Activated T-cell treated with anti-CD3 and anti-CD28 coated beads for 48 hours (primary cell): ENCODE measurements at regions not wholly inside any gene's neighbourhood (a gene's known extent, or its start where the extent isn't known, plus 50 kb on each side); places are given as distances from the start of the nearest gene placed in this dataset.
"Not testable (repeated sequence)": the region's sequence is repeated elsewhere in the genome, so short reads cannot be mapped to it uniquely, and the experiment has no call there.

Source experiments
- DNase-seq: peaks from one replicate; pipeline ENCODE4 v3.0.0-alpha.2; 2020; ENCODE audit warnings: low read depth

DNA sequence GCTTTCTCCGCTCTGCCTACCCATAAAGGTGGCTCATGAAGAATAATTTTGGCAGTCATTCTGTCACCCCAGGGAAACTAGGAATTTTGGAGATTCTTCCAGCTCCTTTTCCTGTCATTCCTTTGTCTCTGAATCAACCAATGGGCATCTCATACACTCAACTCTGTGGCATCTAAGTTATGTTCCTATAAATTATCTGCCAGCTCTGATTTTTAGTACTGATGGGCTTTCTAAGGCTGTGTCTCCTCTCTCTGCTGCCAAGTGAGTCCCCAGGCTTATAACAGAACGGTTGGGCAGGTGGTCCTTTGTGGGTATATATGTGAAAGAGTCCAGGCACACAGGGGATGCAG, 226.8 kb downstream of the NMUR2 start:
- DNase-seq, result no peak

DNA sequence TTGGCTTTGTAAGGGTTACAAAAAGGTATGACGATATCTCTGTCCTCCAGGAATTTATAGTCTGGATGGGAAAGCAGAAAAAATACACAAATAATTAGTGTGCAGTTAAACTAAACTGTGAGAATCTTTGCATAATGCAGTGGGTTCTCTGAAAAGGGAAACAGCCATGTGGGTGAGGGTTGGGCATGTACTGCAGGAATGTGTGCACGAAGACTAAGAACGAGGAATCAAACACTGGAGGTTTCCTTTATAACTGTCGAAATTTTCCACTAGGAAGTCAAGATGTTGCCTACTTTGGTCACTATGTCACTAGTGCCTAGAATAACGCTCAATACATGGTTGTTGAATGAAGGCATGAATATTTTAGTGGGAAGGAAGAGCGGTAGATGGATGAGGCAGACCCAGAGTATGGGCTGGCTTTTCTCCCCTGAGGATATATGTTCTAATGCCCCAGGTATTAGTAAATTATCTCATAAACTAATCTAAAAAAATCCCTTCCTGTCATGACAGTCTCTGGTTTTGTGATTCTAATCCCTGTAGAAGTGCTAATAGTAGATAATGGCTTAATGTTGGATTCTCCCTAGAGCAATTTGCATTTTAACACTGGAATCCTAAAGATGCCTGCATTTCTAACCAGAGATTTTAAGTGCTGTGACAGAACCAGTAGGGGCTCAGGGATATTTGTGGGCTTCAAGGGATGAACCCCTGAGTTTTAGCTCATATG, 227.3 kb downstream of the NMUR2 start:
- DNase-seq, result no peak

DNA sequence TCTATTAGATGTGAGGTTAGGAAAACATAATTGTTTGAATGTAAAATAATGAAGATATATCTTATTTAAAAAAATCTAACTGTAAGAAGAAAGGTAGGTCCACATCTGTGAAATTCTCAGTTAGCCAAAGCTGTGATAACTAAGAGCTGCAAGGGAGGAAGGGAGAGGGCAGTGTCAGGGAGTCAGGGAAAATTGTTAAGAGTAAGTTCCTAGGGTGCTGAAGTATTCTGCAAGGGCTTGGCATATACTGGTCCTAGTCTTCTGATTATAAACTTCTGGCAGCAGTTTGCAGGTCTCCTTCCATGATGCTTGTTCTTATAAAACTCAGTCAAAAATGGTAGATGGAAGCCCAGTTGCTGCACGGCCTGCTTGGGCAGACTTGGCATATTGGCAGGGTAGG, 233.2 kb downstream of the NMUR2 start:
- no peak for DNase-seq

DNA sequence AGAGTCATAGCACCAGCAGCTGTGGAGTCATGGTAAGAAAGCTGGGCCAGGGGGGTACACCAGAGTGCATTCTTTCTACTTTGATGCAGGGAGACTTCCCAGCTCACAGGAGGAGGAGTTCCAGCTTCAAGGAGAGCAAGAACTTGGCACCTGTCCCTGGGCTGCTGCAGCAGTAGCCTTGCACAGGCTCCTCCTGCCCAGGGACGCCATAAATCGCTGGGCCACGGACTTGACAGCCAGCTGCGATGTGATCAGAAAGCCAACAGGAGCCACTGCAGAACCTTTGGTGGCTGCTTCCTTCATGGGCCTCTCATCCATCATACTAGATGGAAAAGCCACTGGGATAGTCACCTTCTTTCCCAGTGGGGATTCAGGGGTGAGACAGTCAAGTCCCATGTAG, 234.7 kb downstream of the NMUR2 start:
- DNase-seq, result no peak

DNA sequence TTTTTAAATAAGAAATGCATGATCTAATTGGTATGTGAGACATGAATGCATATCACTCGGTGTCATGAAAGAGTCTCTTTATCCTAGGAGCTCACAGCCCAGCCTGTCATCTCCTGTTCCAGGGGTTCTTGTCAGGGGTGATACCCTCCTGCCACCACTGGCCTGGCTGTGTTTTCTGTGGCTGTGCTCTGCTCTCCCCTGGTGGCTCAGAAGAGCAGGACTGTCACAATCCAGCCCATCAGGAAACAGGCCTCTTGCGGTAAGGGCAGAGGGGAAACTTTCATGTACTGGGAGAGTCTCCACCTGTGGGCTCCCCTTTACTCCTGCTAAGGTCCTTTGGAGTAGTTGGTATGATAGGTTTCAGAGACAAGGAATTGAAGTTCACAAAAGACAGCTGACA, 240.2 kb upstream of the GLRA1 start:
- DNase-seq, result no peak

DNA sequence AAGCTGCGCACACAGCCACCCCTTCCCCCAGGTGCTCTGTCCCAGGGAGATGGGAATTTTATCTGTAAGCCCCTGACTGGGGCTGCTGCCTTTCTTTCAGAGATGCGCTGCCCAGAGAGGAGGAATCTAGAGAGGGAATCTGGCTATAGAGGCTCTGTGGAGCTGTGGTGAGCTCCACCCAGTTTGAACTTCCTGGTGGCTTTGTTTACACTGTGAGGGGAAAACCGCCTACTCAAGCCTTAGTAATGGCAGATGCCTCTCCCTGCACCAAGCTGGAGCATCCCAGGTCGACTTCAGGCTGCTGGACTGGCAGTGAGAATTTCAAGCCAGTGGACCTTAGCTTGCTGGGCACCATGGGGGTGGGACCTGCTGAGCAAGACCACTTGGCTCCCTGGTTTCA, 235.2 kb upstream of the GLRA1 start:
- not testable (repeated sequence) for DNase-seq

DNA sequence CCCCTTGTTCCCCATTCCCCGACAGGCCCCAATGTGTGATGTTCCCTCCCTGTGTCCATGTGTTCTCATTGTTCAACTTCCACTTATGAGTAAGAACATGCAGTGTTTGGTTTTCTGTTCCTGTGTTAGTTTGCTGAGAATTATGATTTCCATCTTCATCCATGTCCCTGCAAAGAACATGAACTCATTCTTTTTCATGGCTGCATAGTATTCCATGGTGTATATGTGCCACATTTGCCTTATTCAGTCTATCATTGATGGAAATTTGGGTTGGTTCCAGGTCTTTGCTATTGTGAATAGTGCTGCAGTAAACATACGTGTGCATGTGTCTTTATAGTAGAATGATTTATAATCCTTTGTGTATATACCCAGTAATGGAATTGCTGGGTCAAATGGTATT, 229.8 kb upstream of the GLRA1 start:
- not testable (repeated sequence) for DNase-seq

DNA sequence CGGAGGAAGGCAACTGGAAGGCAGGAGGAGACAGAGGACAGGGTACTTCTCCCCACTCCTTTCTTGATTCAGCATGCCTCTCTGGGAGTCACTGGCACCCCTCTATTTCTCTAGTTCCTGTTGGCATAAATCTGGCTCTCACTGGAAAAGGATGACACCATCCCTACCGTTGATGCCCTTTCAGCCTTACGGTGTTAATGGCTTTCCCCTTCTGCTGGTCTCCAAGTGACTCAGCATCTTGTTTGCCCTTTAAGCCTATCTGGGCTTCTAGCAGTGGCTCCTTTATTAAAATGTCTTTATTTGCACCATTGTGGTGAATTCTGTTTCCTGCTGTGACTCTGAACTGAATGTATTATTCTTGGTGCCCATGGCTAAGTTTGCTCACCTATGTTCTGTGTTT, 227.3 kb upstream of the GLRA1 start:
- no peak for DNase-seq

DNA sequence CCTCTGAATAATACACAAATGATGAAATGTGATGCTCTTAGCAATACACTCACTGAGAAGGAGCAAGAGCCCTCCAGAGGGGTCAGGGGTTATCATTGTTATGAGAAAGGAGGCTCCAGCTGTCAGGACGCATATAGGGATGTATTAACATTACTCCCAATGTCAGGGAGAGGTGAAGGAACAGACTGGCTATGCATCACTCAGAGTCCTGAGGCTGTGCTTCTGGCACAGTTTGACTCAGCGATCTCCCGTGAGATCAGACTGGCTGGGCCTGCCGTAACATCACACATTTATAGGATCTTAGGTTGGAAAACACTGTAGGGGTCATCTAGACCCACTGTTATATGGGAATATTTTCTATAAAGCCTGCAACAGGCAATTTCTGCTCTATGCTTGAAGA, 226.5 kb upstream of the GLRA1 start:
- no peak for DNase-seq

DNA sequence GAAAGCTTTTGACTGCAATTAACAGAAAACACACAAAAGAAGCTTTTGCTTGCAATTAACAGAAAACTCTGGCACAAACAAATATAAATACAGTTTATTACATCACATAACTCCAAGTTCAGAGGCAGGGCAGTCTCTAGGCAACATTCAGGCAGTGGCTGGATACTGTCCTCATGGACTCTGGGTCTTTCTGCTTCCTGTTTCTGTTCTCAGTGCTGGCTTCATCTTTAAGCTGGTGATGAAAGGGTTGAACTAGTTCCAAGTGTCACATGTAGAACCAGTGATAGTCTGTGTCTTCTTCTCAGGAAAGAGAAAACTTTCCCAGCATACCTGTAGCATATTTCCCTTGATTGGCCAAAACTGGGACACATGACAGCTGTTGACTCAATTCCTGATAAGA, 222.6 kb upstream of the GLRA1 start:
- no peak for DNase-seq

DNA sequence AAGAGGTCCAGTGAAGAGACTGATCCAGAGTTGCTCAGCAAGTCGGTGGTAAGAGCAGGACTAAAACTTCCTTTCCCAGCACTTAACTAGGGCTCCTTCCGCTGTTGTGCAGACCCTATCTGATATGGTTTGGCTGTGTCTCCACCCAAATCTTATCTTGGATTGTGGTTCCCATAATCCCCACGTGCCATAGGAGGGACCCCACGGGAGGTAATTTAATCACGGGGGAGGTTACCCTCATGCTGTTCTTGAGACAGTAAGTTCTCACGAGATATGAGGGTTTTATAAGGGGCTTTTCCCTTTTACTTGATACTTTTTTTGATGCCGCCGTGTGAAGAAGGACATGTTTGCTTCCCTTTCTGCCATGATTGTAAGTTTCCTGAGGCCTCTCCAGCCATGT, 221.9 kb upstream of the GLRA1 start:
- no peak for DNase-seq

DNA sequence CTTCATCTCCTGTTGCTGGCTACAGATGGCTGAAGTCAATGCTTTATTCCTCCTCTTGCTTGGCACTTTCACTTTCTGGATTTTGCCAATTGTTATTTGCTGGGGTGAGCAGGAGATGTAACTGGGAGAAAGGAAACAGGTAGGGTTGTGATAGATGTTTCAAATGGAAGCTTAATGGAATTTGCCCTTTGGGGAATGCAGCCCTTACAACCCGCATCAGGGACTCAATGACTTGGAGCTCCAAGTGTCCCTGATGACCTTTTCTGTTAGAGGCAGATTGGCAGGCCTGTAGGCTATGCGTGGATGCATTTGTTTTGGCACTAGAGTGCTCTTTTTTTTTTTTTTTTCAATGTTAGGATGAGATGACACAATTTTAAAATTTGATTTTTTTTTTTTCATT, 219.9 kb upstream of the GLRA1 start:
- DNase-seq, result no peak

DNA sequence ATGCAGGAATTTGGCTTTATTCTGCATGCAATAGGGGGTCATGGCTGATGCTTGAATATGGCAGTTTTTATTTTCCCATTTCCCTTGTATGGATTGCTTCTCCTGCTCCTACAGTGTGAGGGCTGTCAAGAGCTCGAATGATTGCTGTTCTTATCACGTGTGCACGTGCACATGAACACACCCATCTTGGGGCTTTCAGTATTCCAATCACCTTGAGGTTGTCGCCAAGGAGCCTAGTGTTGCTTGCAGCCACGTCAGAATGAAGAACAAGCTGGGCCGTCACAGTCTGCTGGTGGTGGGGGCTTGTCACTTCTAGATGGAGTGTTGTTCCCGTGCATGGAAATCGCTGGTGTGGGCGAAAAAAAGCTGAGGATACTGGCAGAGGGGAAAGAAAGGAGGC, 219.4 kb upstream of the GLRA1 start:
- DNase-seq, result no peak

DNA sequence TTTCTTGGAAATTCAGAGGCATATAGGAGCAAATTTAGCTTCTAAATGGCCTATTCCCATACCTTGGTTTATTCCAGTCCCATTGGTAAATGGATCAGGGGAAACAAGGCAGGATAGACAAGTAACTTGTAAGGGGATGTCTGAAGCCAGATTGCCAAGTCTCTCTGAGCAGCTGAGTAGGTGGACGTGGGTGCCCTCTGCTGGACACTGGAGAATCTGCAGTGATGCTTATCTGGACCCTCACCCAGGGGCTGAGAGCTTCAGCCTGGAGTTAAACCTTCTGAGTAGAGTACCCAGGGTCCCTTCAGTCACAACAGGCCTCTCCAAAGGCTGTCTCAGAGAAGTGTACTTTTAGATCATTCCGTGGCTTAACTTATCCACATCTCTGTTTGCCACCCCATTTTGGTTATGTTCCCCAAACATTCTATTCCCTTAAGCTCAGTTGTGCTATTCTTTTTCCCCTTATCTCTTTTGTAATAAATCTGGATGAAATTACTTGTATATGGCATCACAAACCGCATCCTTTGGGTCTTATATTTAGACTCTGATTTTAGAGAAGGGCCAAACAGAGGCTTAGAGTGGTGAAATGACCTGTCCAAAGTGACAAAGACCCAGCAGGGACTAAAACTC, 218.3 kb upstream of the GLRA1 start:
- peak; percentile 49 for DNase-seq

DNA sequence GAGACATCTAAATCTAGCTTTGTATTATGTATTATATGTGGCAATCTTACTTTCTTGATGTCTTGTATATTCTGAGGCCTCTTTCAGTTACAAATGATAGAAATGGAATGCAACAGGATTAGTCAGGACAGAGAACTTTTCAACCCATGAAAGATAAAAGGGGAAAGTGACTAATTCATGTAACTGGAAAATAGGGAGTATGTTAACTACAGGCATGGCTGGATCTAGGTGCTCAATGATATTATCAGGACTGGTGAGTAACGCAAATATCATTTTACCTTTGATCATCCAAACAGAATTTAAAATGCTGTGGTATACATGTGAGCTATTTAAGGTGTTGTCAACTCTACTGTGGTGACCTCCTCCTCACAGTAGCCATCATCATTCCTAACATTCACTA, 215.7 kb upstream of the GLRA1 start:
- no peak for DNase-seq

DNA sequence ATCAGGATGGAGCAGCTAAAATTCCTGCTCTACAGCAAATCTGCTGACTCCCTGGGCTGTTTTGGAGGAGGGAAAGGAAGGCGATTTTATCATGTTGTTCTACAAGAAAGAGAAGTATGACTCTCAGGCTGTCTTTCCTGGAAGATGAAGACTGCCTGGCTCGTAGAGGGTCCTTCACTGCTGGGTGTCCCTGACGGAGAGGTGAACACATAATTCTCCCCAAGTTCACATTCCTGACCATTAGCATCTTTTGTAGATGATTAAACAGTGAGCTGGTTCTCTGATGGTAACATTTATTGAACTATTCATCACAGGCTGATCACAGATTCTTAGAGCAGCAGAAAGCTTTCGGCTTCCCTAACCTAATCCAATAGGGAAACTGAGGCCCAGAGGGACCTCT, 212.4 kb upstream of the GLRA1 start:
- no peak for DNase-seq

DNA sequence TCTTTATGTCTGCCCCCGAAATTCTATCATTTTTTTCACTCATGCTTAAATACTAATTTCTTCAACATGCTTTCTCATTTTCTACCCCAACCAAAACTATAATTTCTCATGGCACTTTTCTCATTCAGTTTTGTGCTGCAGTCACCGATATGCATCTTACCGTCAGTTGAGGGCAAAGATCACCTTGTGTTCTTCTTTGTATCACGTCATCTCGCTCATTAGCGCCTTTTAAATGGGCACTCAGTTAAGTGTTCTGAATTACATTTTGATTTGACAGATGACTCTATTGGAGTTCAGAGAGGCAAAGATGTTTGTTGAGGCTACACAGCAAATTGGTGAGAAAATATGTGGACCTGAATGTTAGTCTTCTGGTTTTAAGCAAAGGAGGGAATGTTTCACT, 211.7 kb upstream of the GLRA1 start:
- DNase-seq, result no peak

DNA sequence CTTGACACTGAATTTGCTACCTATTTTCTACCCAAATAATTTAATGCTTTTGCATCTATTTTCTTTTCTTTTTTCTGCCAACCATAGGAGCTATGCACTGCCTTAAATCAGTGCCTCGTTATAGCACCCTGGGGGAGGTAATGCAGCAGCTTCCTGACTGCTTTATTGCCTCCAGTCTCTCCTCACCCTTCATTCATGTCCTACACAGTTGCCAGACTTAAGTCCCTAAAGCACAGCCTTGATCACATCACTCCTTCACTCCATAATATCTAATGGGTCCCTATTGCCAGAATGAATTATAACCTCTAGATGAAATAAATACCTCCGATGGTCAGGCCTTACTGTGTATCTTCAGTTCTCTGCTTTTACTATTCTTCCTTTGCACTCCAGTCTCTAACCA, 211.2 kb upstream of the GLRA1 start:
- DNase-seq, result no peak

DNA sequence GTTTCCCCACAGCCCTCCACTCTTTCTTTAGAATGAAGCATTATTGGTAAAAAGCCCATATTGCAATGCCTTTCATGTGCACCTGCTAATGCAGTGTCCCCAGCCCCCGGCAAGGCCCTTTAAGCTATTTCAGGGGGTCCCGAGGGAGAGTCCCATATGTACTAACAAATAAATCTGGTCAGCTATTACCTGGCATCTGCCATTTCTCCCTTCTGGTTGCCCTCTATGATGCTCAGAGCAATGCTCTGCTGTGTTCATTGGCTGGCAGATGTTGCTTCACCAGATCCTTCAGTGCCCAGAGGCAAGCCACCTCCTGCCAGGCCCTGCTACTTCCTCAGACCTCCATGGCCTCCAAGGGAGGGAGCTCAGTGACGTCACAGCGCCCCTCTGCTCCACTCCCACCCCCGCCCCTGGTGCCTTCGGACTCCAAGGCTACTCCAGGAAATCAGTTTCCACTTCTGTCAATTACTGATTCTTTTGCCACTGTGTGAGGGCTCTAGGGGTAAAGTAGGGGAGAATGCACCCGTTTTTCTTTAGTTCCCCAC, 201.1 kb upstream of the GLRA1 start:
- no peak for DNase-seq

DNA sequence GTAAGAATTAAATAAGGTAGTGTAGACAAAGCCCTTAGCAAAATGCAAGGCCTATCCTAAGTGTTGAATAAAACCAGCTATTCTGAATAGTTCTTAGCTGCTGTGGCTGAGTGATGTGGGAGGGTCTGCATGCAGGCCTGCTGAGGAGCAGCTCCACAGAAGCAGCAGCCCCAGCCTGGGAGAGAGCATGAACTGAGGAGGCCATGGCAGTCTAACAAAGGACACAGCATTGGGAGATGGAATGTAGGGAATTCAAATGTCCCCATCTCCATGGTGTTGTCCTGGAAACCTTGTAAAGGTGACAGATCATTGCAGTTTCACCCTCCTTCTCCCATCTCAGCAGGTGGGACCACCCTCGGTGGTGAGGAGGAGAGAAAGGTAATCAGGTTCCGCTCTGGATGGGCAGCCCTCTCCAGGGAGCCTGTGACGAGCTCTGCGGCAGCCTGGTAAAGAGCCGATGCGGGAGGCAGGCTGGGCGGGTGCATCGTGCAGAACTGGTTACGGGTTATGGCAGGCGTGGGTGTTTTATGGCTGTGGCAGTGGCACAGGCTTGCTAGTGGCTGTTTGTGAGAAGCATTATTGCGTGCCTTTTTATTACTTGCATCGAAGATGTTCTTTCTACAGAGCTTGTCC, 199.9 kb upstream of the GLRA1 start:
- no peak for DNase-seq

DNA sequence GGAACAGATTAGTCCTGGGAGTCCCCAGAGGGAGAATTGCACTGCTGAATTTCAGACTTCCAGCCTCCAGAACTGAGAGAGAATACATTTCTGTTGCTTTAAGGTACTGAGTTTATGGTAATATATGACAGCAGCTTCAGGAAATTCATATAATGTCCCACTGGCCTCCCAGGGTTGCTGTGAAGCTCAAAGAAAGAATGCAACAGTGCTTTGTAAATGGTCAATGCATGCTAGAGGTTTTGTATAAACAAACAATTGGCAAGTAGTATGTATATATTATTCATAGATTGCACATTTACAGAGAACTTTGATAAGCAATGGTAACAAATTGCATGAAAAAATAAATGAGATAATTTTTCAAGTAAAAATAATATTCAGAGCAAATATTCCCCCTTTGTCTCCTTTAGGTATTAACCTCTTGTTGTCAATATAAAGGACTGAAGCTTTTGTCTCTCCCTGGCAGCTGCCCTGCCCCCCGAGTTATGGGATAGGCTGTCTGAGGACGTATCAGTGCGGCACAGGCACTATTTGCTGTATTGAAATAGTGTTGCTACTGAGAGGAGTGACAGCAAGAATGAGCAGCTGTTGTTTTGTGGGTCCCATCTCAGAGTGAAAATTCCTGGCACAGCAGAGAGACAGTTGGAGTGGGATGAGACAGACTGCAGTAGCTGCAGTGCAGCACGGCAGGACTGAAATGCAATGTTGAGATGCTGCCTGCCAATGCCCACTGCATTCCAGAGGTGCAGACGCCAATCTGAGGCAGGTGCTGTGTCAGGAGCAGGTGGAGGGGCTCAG, 194.2 kb upstream of the GLRA1 start:
- DNase-seq, result no peak

DNA sequence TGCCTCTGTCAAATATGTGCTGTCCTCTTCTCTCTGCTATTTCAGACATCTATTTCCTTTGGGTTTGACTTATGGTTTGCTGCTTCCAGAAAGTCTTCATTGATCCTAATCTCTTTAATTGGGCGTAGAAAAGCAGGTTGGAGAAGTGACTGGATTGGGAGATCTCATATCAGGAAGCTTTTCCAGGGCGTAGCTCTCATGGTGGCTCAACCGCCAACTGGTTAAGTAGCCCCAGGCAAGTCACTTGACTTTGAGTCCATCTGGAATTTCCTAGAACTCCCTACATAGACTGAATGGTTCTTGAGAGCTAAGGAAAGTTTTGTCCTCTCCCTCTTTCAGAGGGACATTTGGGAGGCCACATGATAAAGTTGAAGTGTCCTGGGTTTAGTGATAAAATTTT, 192.3 kb upstream of the GLRA1 start:
- DNase-seq, result no peak

DNA sequence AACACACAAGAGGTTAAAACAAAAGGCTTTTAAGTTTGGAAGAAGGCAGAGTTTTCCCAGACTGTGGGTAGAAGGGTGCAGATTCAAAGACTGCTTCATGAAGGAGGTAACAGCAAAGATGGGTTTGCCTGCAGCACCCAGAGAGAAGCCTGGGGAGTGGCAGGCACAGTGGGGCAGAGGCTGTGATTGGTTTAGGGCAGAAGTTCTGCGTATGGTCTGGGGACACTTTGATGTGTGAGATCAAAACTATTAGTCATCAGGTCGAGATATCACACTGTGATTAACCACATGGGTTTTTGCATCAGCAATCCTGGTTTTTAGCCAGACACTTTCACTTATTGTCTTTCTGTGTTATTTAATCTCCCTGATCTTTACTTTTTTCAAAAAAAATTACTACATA, 188.8 kb upstream of the GLRA1 start:
- peak; percentile 33 for DNase-seq
